ENCODE measurements at regions not wholly inside any gene's neighbourhood (a gene's known extent, or its start where the extent isn't known, plus 50 kb on each side); places are given as distances from the start of the nearest gene placed in this dataset.

GRCh38 chr2:57843158-57843557 is 203.4 kb upstream of the VRK2 start:
- Histone ChIP-seq H3K27me3 (replicated peaks; ENCODE audit: insufficient read depth, low read length) (no peaks in the 10 kb centered on the region), H2AFZ (ENCODE audit: low read length) (no peak overlapping the region), H3K79me2 (ENCODE audit: low read length) (no peaks in the 10 kb centered on the region), H3K9ac (ENCODE audit: low read length) (no peak overlapping the region), H3K4me1 (ENCODE audit: low read length) (no peaks in the 10 kb centered on the region), H3F3A (ENCODE audit: insufficient read depth, low read length) (no peaks in the 10 kb centered on the region), H3K4me2 (ENCODE audit: low read depth, low read length) (no peak overlapping the region), H3K27ac (ENCODE audit: low read length) (no peak overlapping the region), H3K36me3 (replicated peaks; ENCODE audit: insufficient read depth, low read length) (no peaks in the 10 kb centered on the region), H3K4me3 (ENCODE audit: low read length) (no peak overlapping the region), H3K9me3 (replicated peaks; ENCODE audit: insufficient read depth, low read length) (no peaks in the 10 kb centered on the region), H4K20me1 (ENCODE audit: insufficient read depth, low read length) (no peaks in the 10 kb centered on the region), H3K9me2 (replicated peaks; ENCODE audit: insufficient read depth, low read length) (no peaks in the 10 kb centered on the region)
- TF ChIP-seq CTCF (IDR thresholded peaks at IDR 0.05; ENCODE audit: low read length) (no peak), EZH2phosphoT487 (IDR thresholded peaks at IDR 0.05; ENCODE audit: low read length) (no peak), EZH2 (optimal IDR thresholded peaks at IDR 0.05; ENCODE audit: low read depth, low read length) (no peak)
- DNase-seq = no peak

GRCh38 chr2:57848723-57849122 is 197.9 kb upstream of the VRK2 start:
- TF ChIP-seq CTCF (IDR thresholded peaks at IDR 0.05; ENCODE audit: low read length) = no peak
- TF ChIP-seq EZH2phosphoT487 (IDR thresholded peaks at IDR 0.05; ENCODE audit: low read length) = no peak
- no peak for TF ChIP-seq EZH2 (optimal IDR thresholded peaks at IDR 0.05; ENCODE audit: low read depth, low read length)
- H3K36me3 ChIP-seq (replicated peaks; ENCODE audit: insufficient read depth, low read length) = no peaks in the 10 kb centered on the region
- no peaks in the 10 kb centered on the region for H3K9me2 ChIP-seq (replicated peaks; ENCODE audit: insufficient read depth, low read length)
- no peaks in the 10 kb centered on the region for H4K20me1 ChIP-seq (ENCODE audit: insufficient read depth, low read length)
- peaks cover 6% of the 10 kb centered on the region; the same call in 1 of the 2 replicates for H3K4me1 ChIP-seq (ENCODE audit: low read length)
- H3F3A ChIP-seq (ENCODE audit: insufficient read depth, low read length) = no peaks in the 10 kb centered on the region
- DNase-seq = no peak
- no peak overlapping the region for H3K4me3 ChIP-seq (ENCODE audit: low read length)
- no peak overlapping the region for H2AFZ ChIP-seq (ENCODE audit: low read length)
- H3K9me3 ChIP-seq (replicated peaks; ENCODE audit: insufficient read depth, low read length) = no peaks in the 10 kb centered on the region
- H3K9ac ChIP-seq (ENCODE audit: low read length) = no peak overlapping the region
- no peaks in the 10 kb centered on the region for H3K27me3 ChIP-seq (replicated peaks; ENCODE audit: insufficient read depth, low read length)
- H3K27ac ChIP-seq (ENCODE audit: low read length) = no peak overlapping the region
- H3K4me2 ChIP-seq (ENCODE audit: low read depth, low read length) = no peak overlapping the region
- H3K79me2 ChIP-seq (ENCODE audit: low read length) = no peaks in the 10 kb centered on the region

- H3K9me3 ChIP-seq (replicated peaks; ENCODE audit: insufficient read depth, low read length) = no peaks in the 10 kb centered on the region
- no peaks in the 10 kb centered on the region for H3F3A ChIP-seq (ENCODE audit: insufficient read depth, low read length)
- H3K27me3 ChIP-seq (replicated peaks; ENCODE audit: insufficient read depth, low read length) = no peaks in the 10 kb centered on the region
- no peaks in the 10 kb centered on the region for H3K9me2 ChIP-seq (replicated peaks; ENCODE audit: insufficient read depth, low read length)
- H3K9ac ChIP-seq (ENCODE audit: low read length) = no peak overlapping the region
- peaks cover 6% of the 10 kb centered on the region; the same call in 1 of the 2 replicates for H3K4me1 ChIP-seq (ENCODE audit: low read length)
- no peaks in the 10 kb centered on the region for H4K20me1 ChIP-seq (ENCODE audit: insufficient read depth, low read length)
- no peak for DNase-seq
- H3K27ac ChIP-seq (ENCODE audit: low read length) = no peak overlapping the region
- H3K79me2 ChIP-seq (ENCODE audit: low read length) = no peaks in the 10 kb centered on the region
- H3K4me3 ChIP-seq (ENCODE audit: low read length) = no peak overlapping the region
- H2AFZ ChIP-seq (ENCODE audit: low read length) = no peak overlapping the region
- TF ChIP-seq EZH2phosphoT487 (IDR thresholded peaks at IDR 0.05; ENCODE audit: low read length) (no peak), EZH2 (optimal IDR thresholded peaks at IDR 0.05; ENCODE audit: low read depth, low read length) (no peak), CTCF (IDR thresholded peaks at IDR 0.05; ENCODE audit: low read length) (no peak)
- H3K36me3 ChIP-seq (replicated peaks; ENCODE audit: insufficient read depth, low read length) = no peaks in the 10 kb centered on the region
- H3K4me2 ChIP-seq (ENCODE audit: low read depth, low read length) = no peak overlapping the region
Measured at GRCh38 chr2:57849843-57850242, 196.8 kb upstream of the VRK2 start.
